ENCODE measurements at regions not wholly inside any gene's neighbourhood (a gene's known extent, or its start where the extent isn't known, plus 50 kb on each side); places are given as distances from the start of the nearest gene placed in this dataset.

- Mint-ChIP-seq H3K27me3 (peaks cover 0 to 3% of the 10 kb centered on the region in 2 donors), H3K36me3 (no peaks in the 10 kb centered on the region), H3K9me3 (peaks cover 0 to 6% (median 0%) of the 10 kb centered on the region in 3 donors), H3K4me1 (no peaks in the 10 kb centered on the region), H3K4me3 (no peak overlapping the region), H3K27ac (no peak overlapping the region)
- Histone ChIP-seq H3K4me3 (ENCODE audit: control insufficient read depth in 1 of 2, extremely low read depth in 1 of 2, low read length in 1 of 2) (no peak overlapping the region), H3K36me3 (ENCODE audit: control insufficient read depth in 2 of 2, extremely low read depth in 1 of 2, insufficient read depth in 1 of 2, low read length in 1 of 2) (no peaks in the 10 kb centered on the region), H3K27ac (ENCODE audit: low read length) (no peak overlapping the region), H3K9me3 (no peaks in the 10 kb centered on the region), H3K4me1 (ENCODE audit: control insufficient read depth in 1 of 2, extremely low read depth in 1 of 2, insufficient read depth in 2 of 2, low read length in 2 of 2) (no peaks in the 10 kb centered on the region), H3K27me3 (replicated peaks in 1 of 2; ENCODE audit: control insufficient read depth in 2 of 2, extremely low read depth in 1 of 2, insufficient read depth in 2 of 2, low read length in 1 of 2) (peaks cover 0 to 4% of the 10 kb centered on the region in 2 experiments)
- ChIA-PET CTCF (no interaction called here), POLR2A (no interaction called here)
- WGBS (ENCODE audit: insufficient coverage), result 90% methylated on average over 12 of the region's 13 CpGs
- no peak for ATAC-seq (replicated peaks in 1 of 4)
- no peak for DNase-seq
These were observed 75.9 kb upstream of the SLC35G4 start for GRCh38 chr18:11533513-11533890.

- H3K27me3 Mint-ChIP-seq, result peaks cover 0 to 3% of the 10 kb centered on the region in 2 donors
- Histone ChIP-seq H3K36me3 (ENCODE audit: control insufficient read depth in 2 of 2, extremely low read depth in 1 of 2, insufficient read depth in 1 of 2, low read length in 1 of 2) (no peaks in the 10 kb centered on the region), H3K4me1 (ENCODE audit: control insufficient read depth in 1 of 2, extremely low read depth in 1 of 2, insufficient read depth in 2 of 2, low read length in 2 of 2) (no peaks in the 10 kb centered on the region), H3K9me3 (no peaks in the 10 kb centered on the region), H3K4me3 (ENCODE audit: control insufficient read depth in 1 of 2, extremely low read depth in 1 of 2, low read length in 1 of 2) (no peak overlapping the region), H3K27me3 (replicated peaks in 1 of 2; ENCODE audit: control insufficient read depth in 2 of 2, extremely low read depth in 1 of 2, insufficient read depth in 2 of 2, low read length in 1 of 2) (peaks cover 0 to 4% of the 10 kb centered on the region in 2 experiments), H3K27ac (ENCODE audit: low read length) (no peak overlapping the region)
- ATAC-seq (replicated peaks in 1 of 4), result no peak
- no peak for DNase-seq
- POLR2A ChIA-PET, result no interaction called here
- H3K4me1 Mint-ChIP-seq, result no peaks in the 10 kb centered on the region
- H3K27ac Mint-ChIP-seq, result no peak overlapping the region
- CTCF ChIA-PET, result no interaction called here
- H3K4me3 Mint-ChIP-seq, result no peak overlapping the region
- H3K9me3 Mint-ChIP-seq, result peaks cover 0 to 6% (median 0%) of the 10 kb centered on the region in 3 donors
- no peaks in the 10 kb centered on the region for H3K36me3 Mint-ChIP-seq
- WGBS (ENCODE audit: insufficient coverage), result 93% methylated on average over 29 of the region's 35 CpGs
These were observed 76.5 kb upstream of the SLC35G4 start for GRCh38 chr18:11532758-11533512.

- Mint-ChIP-seq H3K9me3 (no peaks in the 10 kb centered on the region), H3K36me3 (no peaks in the 10 kb centered on the region), H3K4me1 (no peaks in the 10 kb centered on the region), H3K27me3 (no peaks in the 10 kb centered on the region), H3K4me3 (no peak overlapping the region), H3K27ac (no peak overlapping the region)
- H3K4me1 ChIP-seq (ENCODE audit: control insufficient read depth in 1 of 2, extremely low read depth in 1 of 2, insufficient read depth in 2 of 2, low read length in 2 of 2), result no peaks in the 10 kb centered on the region
- 94% methylated on average over 2 of the region's 6 CpGs for WGBS (ENCODE audit: insufficient coverage)
- ATAC-seq (replicated peaks in 1 of 4), result no peak
- H3K27ac ChIP-seq (ENCODE audit: low read length), result no peak overlapping the region
- ChIA-PET CTCF (no interaction called here), POLR2A (no interaction called here)
- H3K27me3 ChIP-seq (replicated peaks in 1 of 2; ENCODE audit: control insufficient read depth in 2 of 2, extremely low read depth in 1 of 2, insufficient read depth in 2 of 2, low read length in 1 of 2), result peaks cover 0 to 3% of the 10 kb centered on the region in 2 experiments
- H3K4me3 ChIP-seq (ENCODE audit: control insufficient read depth in 1 of 2, extremely low read depth in 1 of 2, low read length in 1 of 2), result no peak overlapping the region
- no peaks in the 10 kb centered on the region for H3K36me3 ChIP-seq (ENCODE audit: control insufficient read depth in 2 of 2, extremely low read depth in 1 of 2, insufficient read depth in 1 of 2, low read length in 1 of 2)
- H3K9me3 ChIP-seq, result no peaks in the 10 kb centered on the region
- no peak for DNase-seq
These were observed 80.3 kb upstream of the SLC35G4 start for GRCh38 chr18:11529081-11529480.

DNA sequence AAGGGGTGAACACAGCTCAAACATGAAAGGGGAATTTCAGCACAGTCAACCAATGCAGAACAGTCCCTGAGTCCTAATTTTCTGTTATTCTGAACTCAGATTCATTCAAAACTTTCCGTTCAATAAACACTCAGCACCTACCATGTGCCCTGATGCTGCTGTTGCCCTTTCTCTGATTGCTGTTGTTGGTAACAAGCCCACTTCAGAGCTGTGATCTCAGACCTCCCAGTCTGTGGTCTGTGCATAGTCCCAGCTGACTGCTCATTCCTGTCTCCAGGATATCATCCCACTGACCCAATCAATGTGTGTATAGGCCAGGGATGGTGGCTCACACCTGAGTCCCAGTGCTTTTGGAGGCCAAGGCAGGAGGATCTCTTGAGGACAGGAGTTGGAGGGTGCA, 82.7 kb upstream of the SLC35G4 start:
- ChIA-PET POLR2A (interaction anchor here in 1 of 2 donors (0.6 kb wide), 1 partner anchor 80 kb away, joined by 4 read pairs; no protein-coding TSS in a partner anchor), CTCF (no interaction called here)
- DNase-seq (no peak), ATAC-seq (replicated peaks in 1 of 4) (no peak)
- H3K27ac Mint-ChIP-seq, result no peak overlapping the region
- no peaks in the 10 kb centered on the region for H3K36me3 ChIP-seq (ENCODE audit: control insufficient read depth in 2 of 2, extremely low read depth in 1 of 2, insufficient read depth in 1 of 2, low read length in 1 of 2)
- H3K4me3 ChIP-seq (ENCODE audit: control insufficient read depth in 1 of 2, extremely low read depth in 1 of 2, low read length in 1 of 2), result no peak overlapping the region
- H3K4me1 Mint-ChIP-seq, result no peaks in the 10 kb centered on the region
- H3K4me3 Mint-ChIP-seq, result no peak overlapping the region
- no peaks in the 10 kb centered on the region for H3K9me3 ChIP-seq
- H3K4me1 ChIP-seq (ENCODE audit: control insufficient read depth in 1 of 2, extremely low read depth in 1 of 2, insufficient read depth in 2 of 2, low read length in 2 of 2), result no peaks in the 10 kb centered on the region
- no peaks in the 10 kb centered on the region for H3K9me3 Mint-ChIP-seq
- H3K27me3 Mint-ChIP-seq, result peaks cover 0 to 3% of the 10 kb centered on the region in 2 donors
- no peak overlapping the region for H3K27ac ChIP-seq (ENCODE audit: low read length)
- no CpG with 5 or more reads among the region's 1 CpG for WGBS (ENCODE audit: insufficient coverage)
- no peaks in the 10 kb centered on the region for H3K36me3 Mint-ChIP-seq
- H3K27me3 ChIP-seq (replicated peaks in 1 of 2; ENCODE audit: control insufficient read depth in 2 of 2, extremely low read depth in 1 of 2, insufficient read depth in 2 of 2, low read length in 1 of 2), result no peaks in the 10 kb centered on the region

DNA sequence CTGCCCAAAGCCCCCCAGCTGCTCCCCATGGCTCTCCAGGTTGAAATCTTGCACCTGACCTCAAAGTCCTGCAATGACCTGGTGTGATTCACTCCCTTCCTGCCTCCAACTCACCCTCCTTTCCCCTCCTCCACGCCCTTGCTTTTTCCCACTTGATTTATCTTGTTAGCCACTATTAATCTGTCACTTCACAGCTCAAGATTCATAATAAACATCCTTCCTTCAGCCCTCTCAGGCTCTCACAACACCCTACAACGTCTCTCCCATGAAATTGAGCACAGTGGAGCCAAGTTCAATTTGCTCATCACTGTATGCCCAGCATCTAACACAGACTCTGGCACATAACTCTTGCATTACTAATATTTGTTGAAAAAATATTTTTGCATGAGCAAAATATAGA, 85.6 kb upstream of the SLC35G4 start:
- no peaks in the 10 kb centered on the region for H3K4me1 ChIP-seq (ENCODE audit: control insufficient read depth in 1 of 2, extremely low read depth in 1 of 2, insufficient read depth in 2 of 2, low read length in 2 of 2)
- Mint-ChIP-seq H3K9me3 (no peaks in the 10 kb centered on the region), H3K27ac (no peak overlapping the region), H3K27me3 (peaks cover 0 to 3% of the 10 kb centered on the region in 2 donors), H3K4me1 (no peaks in the 10 kb centered on the region), H3K4me3 (no peak overlapping the region), H3K36me3 (no peaks in the 10 kb centered on the region)
- H3K4me3 ChIP-seq (ENCODE audit: control insufficient read depth in 1 of 2, extremely low read depth in 1 of 2, low read length in 1 of 2), result no peak overlapping the region
- no peak overlapping the region for H3K27ac ChIP-seq (ENCODE audit: low read length)
- H3K27me3 ChIP-seq (replicated peaks in 1 of 2; ENCODE audit: control insufficient read depth in 2 of 2, extremely low read depth in 1 of 2, insufficient read depth in 2 of 2, low read length in 1 of 2), result no peaks in the 10 kb centered on the region
- H3K36me3 ChIP-seq (ENCODE audit: control insufficient read depth in 2 of 2, extremely low read depth in 1 of 2, insufficient read depth in 1 of 2, low read length in 1 of 2), result no peaks in the 10 kb centered on the region
- ChIA-PET CTCF (interaction anchor here in 1 of 2 donors (0.6 kb wide), 1 partner anchor 14 kb away, joined by 3 read pairs; no protein-coding TSS in a partner anchor), POLR2A (no interaction called here)
- ATAC-seq (replicated peaks in 1 of 4) (no peak), DNase-seq (no peak)
- 33% methylated on average over 1 of the region's 2 CpGs for WGBS (ENCODE audit: insufficient coverage)
- H3K9me3 ChIP-seq, result no peaks in the 10 kb centered on the region

DNA sequence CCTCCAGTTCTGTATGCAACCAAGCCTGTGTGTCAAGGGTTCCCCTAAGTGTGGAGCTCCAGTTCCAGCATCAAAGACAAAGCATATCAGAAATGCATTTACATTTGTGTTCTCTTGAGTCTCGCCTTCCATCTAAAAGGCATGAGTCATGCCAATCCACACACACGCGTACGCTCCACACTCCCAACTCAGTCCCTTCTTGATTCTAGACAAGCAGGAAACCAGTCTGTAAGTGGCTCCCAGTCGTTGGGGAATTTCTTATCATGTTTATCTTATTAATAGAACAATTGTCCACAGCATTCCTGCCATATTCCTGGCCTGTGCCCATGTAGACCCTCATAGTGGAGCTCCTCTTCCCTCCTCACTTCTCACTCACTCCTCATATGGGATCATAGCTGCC, 86.4 kb upstream of the SLC35G4 start:
- Histone ChIP-seq H3K27me3 (replicated peaks in 1 of 2; ENCODE audit: control insufficient read depth in 2 of 2, extremely low read depth in 1 of 2, insufficient read depth in 2 of 2, low read length in 1 of 2) (no peaks in the 10 kb centered on the region), H3K36me3 (ENCODE audit: control insufficient read depth in 2 of 2, extremely low read depth in 1 of 2, insufficient read depth in 1 of 2, low read length in 1 of 2) (no peaks in the 10 kb centered on the region), H3K4me1 (ENCODE audit: control insufficient read depth in 1 of 2, extremely low read depth in 1 of 2, insufficient read depth in 2 of 2, low read length in 2 of 2) (no peaks in the 10 kb centered on the region), H3K4me3 (ENCODE audit: control insufficient read depth in 1 of 2, extremely low read depth in 1 of 2, low read length in 1 of 2) (no peak overlapping the region), H3K27ac (ENCODE audit: low read length) (no peak overlapping the region), H3K9me3 (no peaks in the 10 kb centered on the region)
- WGBS (ENCODE audit: insufficient coverage), result 77% methylated on average over 5 of the region's 5 CpGs
- no peak overlapping the region for H3K4me3 Mint-ChIP-seq
- no peak overlapping the region for H3K27ac Mint-ChIP-seq
- POLR2A ChIA-PET, result no interaction called here
- peaks cover 0 to 3% of the 10 kb centered on the region in 2 donors for H3K27me3 Mint-ChIP-seq
- H3K4me1 Mint-ChIP-seq, result no peaks in the 10 kb centered on the region
- CTCF ChIA-PET, result interaction anchor here (0.6 to 0.7 kb wide), 2 partner anchors 13 to 30 kb away, joined by 3 read pairs; no protein-coding TSS in a partner anchor
- ATAC-seq (replicated peaks in 1 of 4) (no peak), DNase-seq (no peak)
- H3K9me3 Mint-ChIP-seq, result no peaks in the 10 kb centered on the region
- no peaks in the 10 kb centered on the region for H3K36me3 Mint-ChIP-seq

All from T-cell (primary cell).